Astrocyte (in vitro differentiated cells and primary cell): ENCODE measurements at regions not wholly inside any gene's neighbourhood (a gene's known extent, or its start where the extent isn't known, plus 50 kb on each side); places are given as distances from the start of the nearest gene placed in this dataset.
"Not testable (repeated sequence)": the region's sequence is repeated elsewhere in the genome, so short reads cannot be mapped to it uniquely, and the experiment has no call there.

Source experiments
- EZH2 ChIP-seq: IDR thresholded peaks from 2 replicates; pipeline ENCODE4 v1.6.1; 2012; ENCODE audit warnings: mild to moderate bottlenecking, low read length, inconsistent platforms; ENCODE audit not compliant: insufficient read depth
- TF ChIP-seq, protein P1 (sequence below): IDR thresholded peaks from 2 replicates; pipeline ENCODE4 v1.5.1; 2011; ENCODE audit warnings: low read depth, mild to moderate bottlenecking, inconsistent platforms, low read length, moderate library complexity; ENCODE audit not compliant: insufficient read depth

DNA sequence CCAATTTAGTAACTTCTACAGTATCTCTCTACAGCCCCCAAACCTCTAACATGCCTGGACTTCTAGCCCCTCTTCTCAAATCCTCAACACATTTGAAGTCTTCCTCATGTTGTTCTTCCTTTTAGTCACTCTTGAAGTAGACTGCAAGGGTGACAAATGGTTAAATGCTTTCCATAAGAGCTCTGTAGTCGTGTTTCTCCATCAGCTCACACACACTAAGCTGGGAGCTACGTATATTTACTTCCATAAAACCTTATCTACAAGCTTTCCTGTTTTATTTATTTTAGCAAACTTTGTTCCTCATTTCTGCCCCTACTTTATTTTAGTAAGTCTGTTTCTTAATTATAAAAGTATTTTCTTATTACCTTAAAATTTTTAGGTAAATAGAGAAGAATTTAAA, 49.9 kb upstream of the NOTCH2NLA start:
- TF ChIP-seq, protein P1, sequence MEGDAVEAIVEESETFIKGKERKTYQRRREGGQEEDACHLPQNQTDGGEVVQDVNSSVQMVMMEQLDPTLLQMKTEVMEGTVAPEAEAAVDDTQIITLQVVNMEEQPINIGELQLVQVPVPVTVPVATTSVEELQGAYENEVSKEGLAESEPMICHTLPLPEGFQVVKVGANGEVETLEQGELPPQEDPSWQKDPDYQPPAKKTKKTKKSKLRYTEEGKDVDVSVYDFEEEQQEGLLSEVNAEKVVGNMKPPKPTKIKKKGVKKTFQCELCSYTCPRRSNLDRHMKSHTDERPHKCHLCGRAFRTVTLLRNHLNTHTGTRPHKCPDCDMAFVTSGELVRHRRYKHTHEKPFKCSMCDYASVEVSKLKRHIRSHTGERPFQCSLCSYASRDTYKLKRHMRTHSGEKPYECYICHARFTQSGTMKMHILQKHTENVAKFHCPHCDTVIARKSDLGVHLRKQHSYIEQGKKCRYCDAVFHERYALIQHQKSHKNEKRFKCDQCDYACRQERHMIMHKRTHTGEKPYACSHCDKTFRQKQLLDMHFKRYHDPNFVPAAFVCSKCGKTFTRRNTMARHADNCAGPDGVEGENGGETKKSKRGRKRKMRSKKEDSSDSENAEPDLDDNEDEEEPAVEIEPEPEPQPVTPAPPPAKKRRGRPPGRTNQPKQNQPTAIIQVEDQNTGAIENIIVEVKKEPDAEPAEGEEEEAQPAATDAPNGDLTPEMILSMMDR: not testable (repeated sequence)
- not testable (repeated sequence) for TF ChIP-seq EZH2
